ENCODE measurements at regions not wholly inside any gene's neighbourhood (a gene's known extent, or its start where the extent isn't known, plus 50 kb on each side); places are given as distances from the start of the nearest gene placed in this dataset.
"Not testable (repeated sequence)": the region's sequence is repeated elsewhere in the genome, so short reads cannot be mapped to it uniquely, and the experiment has no call there.

GRCh38 chr3:188000361-188000861 is 153.5 kb upstream of the LPP start:
- no peak for DNase-seq (ENCODE audit: low read depth)

- DNase-seq (ENCODE audit: low read depth), result no peak
These were observed 152.9 kb upstream of the LPP start for GRCh38 chr3:188001093-188001492.

- no peak for DNase-seq (ENCODE audit: low read depth)
These were observed 152.0 kb upstream of the LPP start for GRCh38 chr3:188001926-188002325.

GRCh38 chr3:188002626-188003138 is 151.3 kb upstream of the LPP start:
- DNase-seq (ENCODE audit: low read depth), result no peak

- DNase-seq (ENCODE audit: low read depth), result no peak
These were observed 150.5 kb upstream of the LPP start for GRCh38 chr3:188003188-188004171.

- no peak for DNase-seq (ENCODE audit: low read depth)
These were observed 147.1 kb upstream of the LPP start for GRCh38 chr3:188006726-188007393.

GRCh38 chr3:188007897-188008296 is 146.1 kb upstream of the LPP start:
- no peak for DNase-seq (ENCODE audit: low read depth)

GRCh38 chr3:188008582-188009213 is 145.3 kb upstream of the LPP start:
- DNase-seq (ENCODE audit: low read depth), result no peak

GRCh38 chr3:188010478-188010877 is 143.5 kb upstream of the LPP start:
- no peak for DNase-seq (ENCODE audit: low read depth)

- DNase-seq (ENCODE audit: low read depth), result no peak
These were observed 134.2 kb upstream of the LPP start for GRCh38 chr3:188019727-188020126.

GRCh38 chr3:188021041-188021440 is 132.9 kb upstream of the LPP start:
- no peak for DNase-seq (ENCODE audit: low read depth)

- DNase-seq (ENCODE audit: low read depth), result no peak
These were observed 132.4 kb upstream of the LPP start for GRCh38 chr3:188021502-188022040.

GRCh38 chr3:188022902-188023301 is 131.1 kb upstream of the LPP start:
- not testable (repeated sequence) for DNase-seq (ENCODE audit: low read depth)

- no peak for DNase-seq (ENCODE audit: low read depth)
These were observed 128.4 kb upstream of the LPP start for GRCh38 chr3:188025555-188025954.

GRCh38 chr3:188026191-188026968 is 127.6 kb upstream of the LPP start:
- no peak for DNase-seq (ENCODE audit: low read depth)

- no peak for DNase-seq (ENCODE audit: low read depth)
These were observed 122.8 kb upstream of the LPP start for GRCh38 chr3:188031121-188031520.

GRCh38 chr3:188034989-188035388 is 119.0 kb upstream of the LPP start:
- DNase-seq (ENCODE audit: low read depth), result no peak

- DNase-seq (ENCODE audit: low read depth), result no peak
These were observed 117.4 kb upstream of the LPP start for GRCh38 chr3:188036375-188037194.

- DNase-seq (ENCODE audit: low read depth), result no peak
These were observed 116.7 kb upstream of the LPP start for GRCh38 chr3:188037195-188037718.

GRCh38 chr3:188037965-188038581 is 115.9 kb upstream of the LPP start:
- no peak for DNase-seq (ENCODE audit: low read depth)
